B cell (primary cell): ENCODE measurements at regions not wholly inside any gene's neighbourhood (a gene's known extent, or its start where the extent isn't known, plus 50 kb on each side); places are given as distances from the start of the nearest gene placed in this dataset.

ENCODE experiments used
- ATAC-seq: fragments of 200-7000 bp; cut with Tn5 transposase; one replicate; pipeline ENCODE4 v1.10.0; 2021; ENCODE audit warnings: low read depth, mild to moderate bottlenecking, moderate number of reproducible peaks, moderate library complexity
- CTCF ChIA-PET: fragments of 350-600 bp; sonication (Branson Sonifier 250); formaldehyde crosslinking; loops from one replicate; lab custom pipeline; 2021; ENCODE audit warnings: antibody characterized with exemption, inconsistent platforms; lab: Charles Lee
- POLR2A ChIA-PET: fragments of 350-600 bp; sonication (Branson Sonifier 250); formaldehyde crosslinking; loops from one replicate; lab custom pipeline; 2021; ENCODE audit warnings: antibody characterized with exemption; lab: Charles Lee
- DNase-seq: peaks from one replicate; pipeline ENCODE4 v3.0.0; 2013
- H2AFZ ChIP-seq: 2 replicates; pipeline ENCODE4 v1.6.1; 2012; ENCODE audit warnings: mild to moderate bottlenecking, low read depth, low read length; ENCODE audit not compliant: insufficient read depth, poor library complexity, severe bottlenecking
- H3K27ac ChIP-seq, 2 donors: 1 replicate in 1 of 2; 2 replicates in 1 of 2; pipeline ENCODE4 v1.5.1; 2012 to 2013; ENCODE audit warnings: low read length in 2 of 2, mild to moderate bottlenecking in 2 of 2, moderate library complexity in 1 of 2
- H3K27me3 ChIP-seq, 4 experiments: fragments of 200-600 bp in 1 of 4; sonication (generic) in 1 of 4; replicated peaks in 1 of 4; 1 replicate in 2 of 4; 2 replicates in 2 of 4; pipeline versions ENCODE4 v1.6.1 to v1.7.0; 2013 to 2016; ENCODE audit warnings: low read length in 3 of 4, mild to moderate bottlenecking in 2 of 4, mixed read lengths in 1 of 4, moderate library complexity in 1 of 4; ENCODE audit not compliant: insufficient read depth in 4 of 4, control insufficient read depth in 3 of 4; ENCODE audit errors: control extremely low read depth in 1 of 4
- H3K36me3 ChIP-seq, 2 experiments: replicated peaks in 1 of 2; 1 replicate in 1 of 2; 2 replicates in 1 of 2; pipeline versions ENCODE4 v1.6.1 to v1.7.1; 2013; ENCODE audit warnings: low read length in 1 of 2; ENCODE audit not compliant: insufficient read depth in 2 of 2, control insufficient read depth in 1 of 2; ENCODE audit errors: control extremely low read depth in 1 of 2, extremely low read depth in 1 of 2
- H3K4me1 ChIP-seq, 2 donors: fragments of 200-600 bp in 1 of 2; sonication (generic) in 1 of 2; 1 replicate in 1 of 2; 2 replicates in 1 of 2; pipeline versions ENCODE4 v1.5.1 to v1.6.1; 2013 to 2017; ENCODE audit warnings: low read length in 2 of 2; ENCODE audit not compliant: control insufficient read depth in 2 of 2, insufficient read depth in 2 of 2
- H3K4me2 ChIP-seq: replicated peaks from 2 replicates; pipeline ENCODE3; 2012; ENCODE audit warnings: mild to moderate bottlenecking, low read depth, low read length; ENCODE audit not compliant: poor library complexity, severe bottlenecking
- H3K4me3 ChIP-seq, 5 experiments: fragments of 200-600 bp in 1 of 5; sonication (generic) in 1 of 5; 1 replicate in 3 of 5; 2 replicates in 2 of 5; pipeline versions ENCODE4 v1.5.1 to v1.7.0; 2011 to 2016; ENCODE audit warnings: low read length in 4 of 5, mild to moderate bottlenecking in 4 of 5, low read depth in 2 of 5, control low read depth in 1 of 5, moderate library complexity in 1 of 5; ENCODE audit not compliant: insufficient read depth in 1 of 5; ENCODE audit errors: control extremely low read depth in 1 of 5, extremely low read depth in 1 of 5
- H3K79me2 ChIP-seq: fragments of 200-600 bp; sonication (generic); one replicate; pipeline ENCODE4 v1.6.0; 2016; ENCODE audit warnings: low read length; ENCODE audit not compliant: control insufficient read depth, insufficient read depth
- H3K9ac ChIP-seq: fragments of 200-600 bp; sonication (generic); 2 replicates; pipeline ENCODE4 v1.6.1; 2017; ENCODE audit warnings: mild to moderate bottlenecking, low read length, moderate library complexity
- H3K9me3 ChIP-seq, 3 donors: one replicate each; pipeline versions ENCODE4 v1.6.1 to v1.7.1; 2013; ENCODE audit warnings: low read length in 2 of 3; ENCODE audit not compliant: control insufficient read depth in 2 of 3, insufficient read depth in 1 of 3; ENCODE audit errors: control extremely low read depth in 1 of 3
- H4K20me1 ChIP-seq: 2 replicates; pipeline ENCODE4 v1.6.0; 2012; ENCODE audit warnings: mild to moderate bottlenecking, low read length; ENCODE audit not compliant: insufficient read depth, control insufficient read depth, poor library complexity, severe bottlenecking
- H3K27ac Mint-ChIP-seq: one replicate; pipeline ENCODE4 v1.8.0; 2021; ENCODE audit warnings: mixed read lengths
- H3K27me3 Mint-ChIP-seq: one replicate; pipeline ENCODE4 v1.8.0; 2021; ENCODE audit warnings: mixed read lengths
- H3K4me1 Mint-ChIP-seq: one replicate; pipeline ENCODE4 v1.8.0; 2021; ENCODE audit warnings: mixed read lengths
- H3K4me3 Mint-ChIP-seq: one replicate; pipeline ENCODE4 v1.8.0; 2021; ENCODE audit warnings: mixed read lengths
- H3K9me3 Mint-ChIP-seq: one replicate; pipeline ENCODE4 v1.8.0; 2022; ENCODE audit warnings: mixed read lengths; ENCODE audit not compliant: insufficient read depth
- CTCF ChIP-seq: fragments of 200-600 bp; IDR thresholded peaks from one replicate; pipeline ENCODE4 v1.8.0; 2022; ENCODE audit warnings: antibody characterized with exemption, mild to moderate bottlenecking
- EZH2 ChIP-seq: IDR thresholded peaks from 2 replicates; pipeline ENCODE4 v1.6.1; 2012; ENCODE audit warnings: borderline replicate concordance, low read depth, mild to moderate bottlenecking, moderate library complexity, low read length; ENCODE audit not compliant: insufficient read depth, poor library complexity, severe bottlenecking
- WGBS: methylation state at CpG from one replicate; pipeline ENCODE4 v1.1.5; 2013; ENCODE audit warnings: missing lambda C conversion rate; ENCODE audit not compliant: insufficient coverage; 5-methylcytosine and 5-hydroxymethylcytosine counted together
- intact Hi-C: fragments of 100-400 bp; cut with micrococcal nuclease; formaldehyde crosslinking; loops from one replicate; pipeline ENCODE4 v1.10.0; 2022

GRCh38 chr11:36730761-36731160 is 132.7 kb upstream of the RAG2 start:
- TF ChIP-seq CTCF (no peak), EZH2 (no peak)
- Mint-ChIP-seq H3K27ac (no peak overlapping the region), H3K4me3 (no peak overlapping the region), H3K4me1 (no peaks in the 10 kb centered on the region), H3K27me3 (peaks cover 9% of the 10 kb centered on the region), H3K9me3 (no peaks in the 10 kb centered on the region)
- no peak overlapping the region for H2AFZ ChIP-seq
- WGBS: 94% methylated on average over 2 of the region's 2 CpGs
- H3K79me2 ChIP-seq: no peaks in the 10 kb centered on the region
- intact Hi-C loops: no loop called here
- no peak overlapping the region for H3K4me2 ChIP-seq
- no peak overlapping the region for H3K9ac ChIP-seq
- ChIA-PET CTCF (interaction anchor here (0.6 to 3.0 kb wide), 5 partner anchors 9 to 33 kb away, joined by 3 to 13 read pairs (median 7); no protein-coding TSS in a partner anchor), POLR2A (no interaction called here)
- H3K27ac ChIP-seq: no peak overlapping the region
- DNase-seq (no peak), ATAC-seq (no peak)
- H3K4me1 ChIP-seq: no peaks in the 10 kb centered on the region
- H3K36me3 ChIP-seq: no peaks in the 10 kb centered on the region
- H3K9me3 ChIP-seq: no peaks in the 10 kb centered on the region
- no peaks in the 10 kb centered on the region for H4K20me1 ChIP-seq
- no peaks in the 10 kb centered on the region for H3K27me3 ChIP-seq
- no peak overlapping the region for H3K4me3 ChIP-seq

- H4K20me1 ChIP-seq: no peaks in the 10 kb centered on the region
- H3K27me3 ChIP-seq: no peaks in the 10 kb centered on the region
- ChIA-PET CTCF (interaction anchor here (1.3 to 2.2 kb wide), 2 partner anchors 17 to 27 kb away, joined by 6 to 13 read pairs; no protein-coding TSS in a partner anchor), POLR2A (no interaction called here)
- no peak overlapping the region for H3K4me3 ChIP-seq
- H3K27ac ChIP-seq: no peak overlapping the region
- peaks cover 5% of the 10 kb centered on the region for H3K4me1 Mint-ChIP-seq
- no peak overlapping the region for H3K4me2 ChIP-seq
- H3K27me3 Mint-ChIP-seq: peaks cover 9% of the 10 kb centered on the region
- no peaks in the 10 kb centered on the region for H3K79me2 ChIP-seq
- H3K9me3 Mint-ChIP-seq: no peaks in the 10 kb centered on the region
- intact Hi-C loops: no loop called here
- DNase-seq: no peak
- no peak for TF ChIP-seq CTCF
- TF ChIP-seq EZH2: no peak
- no CpG with 5 or more reads among the region's 3 CpGs for WGBS
- no peak for ATAC-seq
- H3K4me3 Mint-ChIP-seq: no peak overlapping the region
- H2AFZ ChIP-seq: no peak overlapping the region
- no peaks in the 10 kb centered on the region for H3K36me3 ChIP-seq
- no peaks in the 10 kb centered on the region for H3K9me3 ChIP-seq
- peaks cover 4 to 7% of the 10 kb centered on the region in 2 donors for H3K4me1 ChIP-seq
- H3K27ac Mint-ChIP-seq: no peak overlapping the region
- no peak overlapping the region for H3K9ac ChIP-seq
These were observed 131.8 kb upstream of the RAG2 start for GRCh38 chr11:36729825-36730224.
